ENCODE measurements at regions not wholly inside any gene's neighbourhood (a gene's known extent, or its start where the extent isn't known, plus 50 kb on each side); places are given as distances from the start of the nearest gene placed in this dataset.

- Histone ChIP-seq H3K9ac (ENCODE audit: control insufficient read depth, extremely low read depth, insufficient read depth, low read length) (no peak overlapping the region), H3K36me3 (ENCODE audit: control insufficient read depth in 2 of 2, extremely low read depth in 1 of 2, insufficient read depth in 2 of 2, low read length in 2 of 2) (no peaks in the 10 kb centered on the region), H3K27ac (ENCODE audit: control insufficient read depth, insufficient read depth, low read length) (no peak overlapping the region), H2AFZ (ENCODE audit: control insufficient read depth, low read length) (no peak overlapping the region), H3K79me2 (ENCODE audit: control insufficient read depth, insufficient read depth, low read length) (no peaks in the 10 kb centered on the region), H4K20me1 (ENCODE audit: control insufficient read depth, extremely low read depth, insufficient read depth, low read length) (no peaks in the 10 kb centered on the region), H3K4me1 (ENCODE audit: control insufficient read depth, extremely low read depth, insufficient read depth, low read length) (peaks cover 14% of the 10 kb centered on the region), H3K27me3 (ENCODE audit: control insufficient read depth, extremely low read depth, insufficient read depth, low read length) (no peaks in the 10 kb centered on the region), H3K4me3 (ENCODE audit: control insufficient read depth in 2 of 3, extremely low read depth in 1 of 3, insufficient read depth in 2 of 3, low read depth in 1 of 3, low read length in 3 of 3) (no peak overlapping the region), H3K9me3 (ENCODE audit: control insufficient read depth, low read depth, low read length) (no peaks in the 10 kb centered on the region), H3K9me1 (ENCODE audit: control insufficient read depth, extremely low read depth, insufficient read depth, low read length) (no peaks in the 10 kb centered on the region), H3K4me2 (ENCODE audit: control insufficient read depth, extremely low read depth, insufficient read depth, low read depth, low read length) (no peak overlapping the region)
- DNase-seq (ENCODE audit: low read depth, low spot score) (no peak), FAIRE-seq (no peak)
- dilution Hi-C loops (cut with MboI; ENCODE audit: extremely low pct_ligation_motif_present, low sequenced_read_pairs): no loop called here
- TF ChIP-seq EZH2 (IDR thresholded peaks at IDR 0.05; ENCODE audit: low read length): no peak
- TF ChIP-seq, protein P1, sequence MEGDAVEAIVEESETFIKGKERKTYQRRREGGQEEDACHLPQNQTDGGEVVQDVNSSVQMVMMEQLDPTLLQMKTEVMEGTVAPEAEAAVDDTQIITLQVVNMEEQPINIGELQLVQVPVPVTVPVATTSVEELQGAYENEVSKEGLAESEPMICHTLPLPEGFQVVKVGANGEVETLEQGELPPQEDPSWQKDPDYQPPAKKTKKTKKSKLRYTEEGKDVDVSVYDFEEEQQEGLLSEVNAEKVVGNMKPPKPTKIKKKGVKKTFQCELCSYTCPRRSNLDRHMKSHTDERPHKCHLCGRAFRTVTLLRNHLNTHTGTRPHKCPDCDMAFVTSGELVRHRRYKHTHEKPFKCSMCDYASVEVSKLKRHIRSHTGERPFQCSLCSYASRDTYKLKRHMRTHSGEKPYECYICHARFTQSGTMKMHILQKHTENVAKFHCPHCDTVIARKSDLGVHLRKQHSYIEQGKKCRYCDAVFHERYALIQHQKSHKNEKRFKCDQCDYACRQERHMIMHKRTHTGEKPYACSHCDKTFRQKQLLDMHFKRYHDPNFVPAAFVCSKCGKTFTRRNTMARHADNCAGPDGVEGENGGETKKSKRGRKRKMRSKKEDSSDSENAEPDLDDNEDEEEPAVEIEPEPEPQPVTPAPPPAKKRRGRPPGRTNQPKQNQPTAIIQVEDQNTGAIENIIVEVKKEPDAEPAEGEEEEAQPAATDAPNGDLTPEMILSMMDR (optimal IDR thresholded peaks at IDR 0.05 in 1 of 3, IDR thresholded peaks at IDR 0.05 in 1 of 3, conservative IDR thresholded peaks at IDR 0.05 in 1 of 3; ENCODE audit: extremely low read depth in 1 of 3, insufficient read depth in 2 of 3, low read length in 3 of 3): no peak
These were observed 1085.6 kb upstream of the WWC1 start for GRCh38 chr5:167205881-167206280.

DNA sequence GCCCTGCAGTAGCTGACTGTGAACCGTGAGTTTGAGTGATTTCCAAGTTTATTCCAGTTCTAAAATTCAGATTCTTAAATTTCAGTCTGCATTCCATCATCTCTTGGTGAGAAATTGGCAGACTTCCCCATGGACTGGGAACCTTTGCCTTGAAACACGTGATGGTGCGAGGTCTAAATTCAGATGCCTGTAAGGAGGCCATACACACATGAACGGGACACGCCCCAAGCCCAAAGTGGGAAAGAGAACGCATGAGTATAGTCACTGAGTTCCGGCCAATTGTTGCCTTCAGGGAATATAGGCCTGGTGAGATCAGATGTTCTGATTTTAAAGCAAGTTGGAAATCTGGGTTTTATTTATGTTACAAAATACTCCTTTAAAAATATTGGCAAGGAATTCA is 1084.4 kb upstream of the WWC1 start:
- Histone ChIP-seq H3K9ac (ENCODE audit: control insufficient read depth, extremely low read depth, insufficient read depth, low read length) (no peak overlapping the region), H3K4me1 (ENCODE audit: control insufficient read depth, extremely low read depth, insufficient read depth, low read length) (peaks cover 14% of the 10 kb centered on the region), H4K20me1 (ENCODE audit: control insufficient read depth, extremely low read depth, insufficient read depth, low read length) (no peaks in the 10 kb centered on the region), H3K4me3 (ENCODE audit: control insufficient read depth in 2 of 3, extremely low read depth in 1 of 3, insufficient read depth in 2 of 3, low read depth in 1 of 3, low read length in 3 of 3) (no peak overlapping the region), H3K27ac (ENCODE audit: control insufficient read depth, insufficient read depth, low read length) (no peak overlapping the region), H3K36me3 (ENCODE audit: control insufficient read depth in 2 of 2, extremely low read depth in 1 of 2, insufficient read depth in 2 of 2, low read length in 2 of 2) (no peaks in the 10 kb centered on the region), H3K4me2 (ENCODE audit: control insufficient read depth, extremely low read depth, insufficient read depth, low read depth, low read length) (no peak overlapping the region), H3K27me3 (ENCODE audit: control insufficient read depth, extremely low read depth, insufficient read depth, low read length) (no peaks in the 10 kb centered on the region), H3K9me3 (ENCODE audit: control insufficient read depth, low read depth, low read length) (no peaks in the 10 kb centered on the region), H3K79me2 (ENCODE audit: control insufficient read depth, insufficient read depth, low read length) (no peaks in the 10 kb centered on the region), H2AFZ (ENCODE audit: control insufficient read depth, low read length) (no peak overlapping the region), H3K9me1 (ENCODE audit: control insufficient read depth, extremely low read depth, insufficient read depth, low read length) (no peaks in the 10 kb centered on the region)
- no peak for FAIRE-seq
- dilution Hi-C loops (cut with MboI; ENCODE audit: extremely low pct_ligation_motif_present, low sequenced_read_pairs): no loop called here
- DNase-seq (ENCODE audit: low read depth, low spot score): no peak
- no peak for TF ChIP-seq EZH2 (IDR thresholded peaks at IDR 0.05; ENCODE audit: low read length)
- TF ChIP-seq, protein P1 (optimal IDR thresholded peaks at IDR 0.05 in 1 of 3, IDR thresholded peaks at IDR 0.05 in 1 of 3, conservative IDR thresholded peaks at IDR 0.05 in 1 of 3; ENCODE audit: extremely low read depth in 1 of 3, insufficient read depth in 2 of 3, low read length in 3 of 3): no peak

Data from keratinocyte (primary cell).